ENCODE measurements at regions not wholly inside any gene's neighbourhood (a gene's known extent, or its start where the extent isn't known, plus 50 kb on each side); places are given as distances from the start of the nearest gene placed in this dataset.

DNA sequence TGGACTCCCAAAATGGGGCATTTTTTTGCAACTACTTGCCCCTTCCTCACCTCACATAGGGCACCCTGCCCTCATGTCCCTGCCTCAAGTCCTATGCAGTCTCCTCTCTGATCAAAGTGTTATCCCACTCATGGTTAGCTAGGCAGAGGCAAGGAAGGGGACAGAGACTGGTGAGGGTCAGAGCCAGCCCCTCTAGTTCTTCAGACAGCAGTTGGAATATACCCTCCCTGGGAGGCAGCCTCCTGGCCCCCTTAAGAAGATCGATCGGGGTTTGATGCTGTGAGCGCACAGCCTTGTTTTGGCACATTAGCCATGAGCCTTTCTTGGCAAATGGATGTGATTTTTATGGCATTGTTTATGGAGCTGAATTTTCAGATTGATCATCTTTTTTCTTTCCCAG, 436.9 kb downstream of the BUD13 start (continued):
- no peak for TF ChIP-seq ZNF462 (CRISPR knock-in tag; IDR thresholded peaks at IDR 0.05)
- TF ChIP-seq, protein P1, sequence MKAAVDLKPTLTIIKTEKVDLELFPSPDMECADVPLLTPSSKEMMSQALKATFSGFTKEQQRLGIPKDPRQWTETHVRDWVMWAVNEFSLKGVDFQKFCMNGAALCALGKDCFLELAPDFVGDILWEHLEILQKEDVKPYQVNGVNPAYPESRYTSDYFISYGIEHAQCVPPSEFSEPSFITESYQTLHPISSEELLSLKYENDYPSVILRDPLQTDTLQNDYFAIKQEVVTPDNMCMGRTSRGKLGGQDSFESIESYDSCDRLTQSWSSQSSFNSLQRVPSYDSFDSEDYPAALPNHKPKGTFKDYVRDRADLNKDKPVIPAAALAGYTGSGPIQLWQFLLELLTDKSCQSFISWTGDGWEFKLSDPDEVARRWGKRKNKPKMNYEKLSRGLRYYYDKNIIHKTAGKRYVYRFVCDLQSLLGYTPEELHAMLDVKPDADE (IDR thresholded peaks at IDR 0.05), result no peak
- no peak for TF ChIP-seq EZH2 (IDR thresholded peaks at IDR 0.05; ENCODE audit: low read depth, unreplicated experiment)
- no peak for TF ChIP-seq POLR2AphosphoS5 (IDR thresholded peaks at IDR 0.05; ENCODE audit: low read depth)
- TF ChIP-seq JUNB (IDR thresholded peaks at IDR 0.05; ENCODE audit: unreplicated experiment), result no peak
- TF ChIP-seq ZNF331 (CRISPR knock-in tag; IDR thresholded peaks at IDR 0.05; ENCODE audit: low read depth), result no peak
- TF ChIP-seq CREB1 (CRISPR knock-in tag; IDR thresholded peaks at IDR 0.05; ENCODE audit: low read depth), result no peak

GRCh38 chr11:116335078-116335477, 437.7 kb downstream of the BUD13 start:
- Histone ChIP-seq H3K27ac (ENCODE audit: low read depth) (no peak overlapping the region), H3K79me2 (replicated peaks; ENCODE audit: insufficient read depth) (no peaks in the 10 kb centered on the region), H3K4me3 (no peak overlapping the region), H4K20me1 (replicated peaks; ENCODE audit: insufficient read depth) (no peaks in the 10 kb centered on the region), H3K27me3 (ENCODE audit: insufficient read depth) (no peaks in the 10 kb centered on the region), H3K4me2 (no peak overlapping the region), H3K4me1 (ENCODE audit: insufficient read depth) (peaks cover 20% of the 10 kb centered on the region), H2AFZ (no peak overlapping the region), H3F3A (replicated peaks; ENCODE audit: low read depth) (no peaks in the 10 kb centered on the region), H3K9me2 (ENCODE audit: insufficient read depth) (peaks cover 12% of the 10 kb centered on the region; the same call in 1 of the 2 replicates), H3K36me3 (ENCODE audit: insufficient read depth) (no peaks in the 10 kb centered on the region)
- ATAC-seq (no peak), DNase-seq (ENCODE audit: low spot score) (no peak)
- Mint-ChIP-seq H3K9me3 (peaks cover 6% of the 10 kb centered on the region; the same call in 1 of the 3 replicates), H3K4me3 (no peak overlapping the region), H3K27ac (no peak overlapping the region), H3K27me3 (ENCODE audit: insufficient read depth, low read depth, poor library complexity) (peaks cover 5% of the 10 kb centered on the region), H3K36me3 (ENCODE audit: low read depth) (no peaks in the 10 kb centered on the region), H3K4me1 (peaks cover 14% of the 10 kb centered on the region)
- TF ChIP-seq NANOG (IDR thresholded peaks at IDR 0.05; ENCODE audit: borderline replicate concordance), result no peak
- TF ChIP-seq CREB1 (CRISPR knock-in tag; IDR thresholded peaks at IDR 0.05; ENCODE audit: low read depth), result no peak
- TF ChIP-seq JUNB (IDR thresholded peaks at IDR 0.05; ENCODE audit: unreplicated experiment), result no peak
- TF ChIP-seq POLR2AphosphoS5 (IDR thresholded peaks at IDR 0.05; ENCODE audit: low read depth), result no peak
- TF ChIP-seq EZH2 (IDR thresholded peaks at IDR 0.05; ENCODE audit: low read depth, unreplicated experiment), result no peak
- no peak for TF ChIP-seq EZH2phosphoT487 (IDR thresholded peaks at IDR 0.05; ENCODE audit: unreplicated experiment)
- no peak for TF ChIP-seq CTCF (conservative IDR thresholded peaks at IDR 0.05; ENCODE audit: low read depth in 2 of 2)
- TF ChIP-seq STAT1 (IDR thresholded peaks at IDR 0.05; ENCODE audit: unreplicated experiment), result no peak
- no peak for TF ChIP-seq REST (IDR thresholded peaks at IDR 0.05; ENCODE audit: unreplicated experiment)
- TF ChIP-seq ZNF331 (CRISPR knock-in tag; IDR thresholded peaks at IDR 0.05; ENCODE audit: low read depth), result no peak
